ENCODE measurements at regions not wholly inside any gene's neighbourhood (a gene's known extent, or its start where the extent isn't known, plus 50 kb on each side); places are given as distances from the start of the nearest gene placed in this dataset.
"Not testable (repeated sequence)": the region's sequence is repeated elsewhere in the genome, so short reads cannot be mapped to it uniquely, and the experiment has no call there.

DNA sequence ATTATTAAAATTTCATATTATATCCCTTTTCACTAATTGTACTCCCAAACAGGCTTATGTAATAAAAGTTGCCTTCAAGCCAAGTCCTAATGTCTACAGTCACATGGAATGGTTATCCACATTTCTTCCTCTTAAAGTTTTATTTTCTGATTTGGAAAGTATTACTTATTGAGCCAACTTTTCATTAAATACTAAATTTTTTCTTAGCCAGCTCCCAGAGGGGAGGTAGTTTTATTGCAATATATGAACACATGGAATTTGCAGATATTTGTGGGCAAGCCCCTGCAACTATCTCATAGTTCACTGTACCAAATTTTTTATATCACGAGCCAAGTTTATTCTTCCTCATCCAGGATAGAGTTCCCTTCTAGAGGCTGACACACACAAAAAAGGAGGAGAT is 332.8 kb upstream of the PTGER4 start:
- DNase-seq, result no peak

DNA sequence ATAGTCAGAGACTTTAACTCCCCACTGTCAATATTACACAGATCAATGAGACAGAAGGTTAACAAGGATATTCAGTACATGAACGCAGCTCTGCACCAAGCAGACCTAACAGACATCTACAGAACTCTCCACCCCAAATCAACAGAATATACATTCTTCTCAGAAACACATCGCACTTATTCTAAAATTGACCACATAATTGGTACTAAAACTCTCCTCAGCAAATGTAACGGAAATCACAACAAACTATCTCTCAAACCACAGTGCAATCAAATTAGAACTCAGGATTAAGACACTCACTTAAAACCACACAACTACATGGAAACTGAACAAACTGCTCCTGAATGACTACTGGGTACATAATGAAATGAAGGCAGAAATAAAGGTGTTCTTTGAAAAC is 341.3 kb upstream of the PTGER4 start:
- not testable (repeated sequence) for DNase-seq

DNA sequence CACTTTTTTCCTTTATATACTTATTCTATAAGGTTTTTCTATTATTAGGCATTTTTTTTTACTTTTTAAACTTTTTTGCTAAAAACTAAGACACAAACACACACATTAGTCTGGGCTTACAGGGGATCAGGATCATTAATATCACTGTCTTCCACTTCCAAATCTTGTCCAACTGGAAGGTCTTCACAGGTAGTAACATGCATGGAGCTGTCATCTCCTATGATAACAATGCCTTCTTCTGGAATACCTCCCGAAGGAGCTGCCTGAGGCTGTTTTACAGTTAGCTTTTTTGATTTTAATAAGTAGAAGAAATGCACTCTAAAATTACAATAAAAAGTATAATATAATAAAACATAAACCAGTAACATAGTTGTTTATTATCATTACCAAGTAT is 345.5 kb upstream of the PTGER4 start:
- no peak for DNase-seq

GRCh38 chr5:40333459-40334241 is 346.1 kb upstream of the PTGER4 start:
- DNase-seq, result peak in 1 of 2 donors; percentile 84

DNA sequence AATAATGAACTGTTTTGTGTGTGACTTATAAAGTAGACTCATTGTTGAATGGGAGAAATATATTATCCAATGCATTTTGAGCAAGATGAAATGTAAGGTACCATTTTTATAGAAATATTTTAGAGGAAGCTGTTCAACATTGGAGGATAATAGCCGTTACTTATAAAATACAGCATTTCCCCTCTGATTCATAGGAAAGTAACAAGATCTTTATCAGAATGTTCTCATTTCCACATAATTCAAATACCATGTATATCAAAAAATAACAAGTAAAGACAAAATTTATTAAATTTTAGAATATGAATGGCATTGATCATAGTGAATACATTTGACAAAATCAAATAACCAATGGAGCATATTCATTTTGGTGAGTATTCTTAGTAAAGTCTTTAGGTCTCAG is 346.7 kb upstream of the PTGER4 start:
- DNase-seq, result peak in 1 of 2 donors; percentile 43

DNA sequence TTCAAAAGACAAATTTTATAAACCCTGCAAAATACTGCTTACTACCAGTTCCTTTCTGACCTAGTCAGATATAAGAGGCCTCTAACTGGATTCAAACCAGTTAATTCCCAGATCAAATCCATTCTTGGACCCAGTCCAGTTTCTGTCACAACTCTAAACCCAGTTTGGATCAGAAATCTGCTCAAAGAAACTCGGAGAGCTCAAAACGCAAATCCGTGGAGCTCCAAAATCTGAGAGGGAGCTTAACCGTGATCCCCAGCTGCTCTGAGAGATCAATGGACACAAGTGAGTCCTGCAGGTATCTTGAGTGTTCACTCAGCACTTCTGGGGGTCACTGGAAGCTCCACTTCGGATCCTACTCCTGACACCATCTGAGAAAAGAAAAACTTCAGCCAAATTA is 348.1 kb upstream of the PTGER4 start:
- no peak for DNase-seq

DNA sequence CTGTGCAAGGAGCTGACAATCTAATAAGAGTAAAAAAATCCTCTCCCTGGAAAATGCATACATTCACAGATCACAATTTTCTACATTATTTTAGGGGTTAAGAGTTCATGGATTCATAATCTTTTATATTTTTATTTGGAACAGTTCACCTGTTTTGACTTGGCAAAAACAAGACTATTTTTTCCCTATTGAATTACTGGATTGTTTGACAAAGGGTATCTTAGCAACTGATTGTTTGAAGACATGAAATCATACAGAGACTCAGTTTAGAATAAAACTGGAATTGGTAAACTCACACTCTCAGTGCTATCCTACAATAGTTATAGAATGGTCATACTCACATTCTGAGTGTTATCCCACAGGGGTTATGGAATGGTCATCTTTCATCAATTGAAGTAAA is 358.2 kb upstream of the PTGER4 start:
- DNase-seq, result no peak

GRCh38 chr5:40318395-40318794 is 361.3 kb upstream of the PTGER4 start:
- DNase-seq, result no peak

DNA sequence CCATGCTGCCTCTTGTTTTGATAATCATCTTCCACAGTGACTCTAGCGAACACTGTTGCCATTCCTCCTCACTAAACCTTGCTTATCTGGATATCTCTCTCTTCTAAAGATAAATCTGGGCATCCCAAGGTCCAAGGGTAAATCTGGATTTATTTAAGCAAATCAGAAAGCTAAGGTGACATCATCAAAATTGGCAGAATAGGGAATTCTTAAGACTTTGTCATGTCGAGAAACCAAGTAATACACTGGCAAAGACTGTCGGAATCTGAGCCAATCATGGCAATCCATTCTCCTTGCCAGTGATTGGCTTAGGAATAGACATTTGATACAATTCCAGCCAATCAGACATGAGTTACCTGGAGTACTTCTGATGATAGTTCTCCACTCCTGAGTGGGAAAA is 362.7 kb upstream of the PTGER4 start:
- no peak for DNase-seq

DNA sequence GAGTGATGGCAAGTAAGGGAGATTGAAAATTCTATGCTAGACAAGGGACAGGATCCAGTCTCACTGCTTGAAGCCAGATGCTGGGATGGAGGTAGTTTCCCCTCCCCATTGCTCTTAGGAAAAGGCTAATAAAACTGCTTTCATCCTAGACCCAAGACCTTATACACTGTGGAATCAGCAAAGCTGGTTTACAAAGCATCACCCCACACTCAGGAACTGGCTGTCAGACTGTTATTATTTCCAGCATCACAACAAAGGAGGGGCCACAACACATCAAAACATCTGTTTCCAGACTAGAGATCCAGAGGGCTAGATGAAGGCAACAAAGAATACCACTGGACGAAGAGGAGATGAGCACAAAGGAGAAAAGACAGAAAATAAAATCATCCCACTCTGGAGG is 364.6 kb upstream of the PTGER4 start:
- no peak for DNase-seq

- no peak for DNase-seq
Observed at GRCh38 chr5:40314275-40314674, 365.4 kb upstream of the PTGER4 start.

DNA sequence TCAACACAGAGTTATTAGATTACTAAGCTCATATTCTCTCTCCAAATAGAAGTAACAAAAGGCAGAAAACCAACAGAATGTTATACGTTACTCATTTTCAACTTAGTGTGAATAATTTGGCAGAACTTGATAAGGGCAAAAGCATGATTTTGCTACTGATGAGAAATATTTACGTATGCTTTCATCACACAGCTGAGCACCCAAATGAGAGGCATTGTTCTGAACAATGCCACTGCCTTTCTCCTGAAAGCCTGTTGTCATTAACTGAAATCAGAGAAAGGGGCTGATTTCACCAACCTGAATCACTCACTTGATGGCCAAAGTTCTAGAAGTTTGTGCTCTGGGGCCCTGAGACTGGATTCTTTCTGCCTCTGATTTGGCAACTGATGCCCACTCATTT is 367.5 kb upstream of the PTGER4 start:
- DNase-seq, result no peak

- no peak for DNase-seq
Observed at GRCh38 chr5:40309851-40310250, 369.9 kb upstream of the PTGER4 start.

DNA sequence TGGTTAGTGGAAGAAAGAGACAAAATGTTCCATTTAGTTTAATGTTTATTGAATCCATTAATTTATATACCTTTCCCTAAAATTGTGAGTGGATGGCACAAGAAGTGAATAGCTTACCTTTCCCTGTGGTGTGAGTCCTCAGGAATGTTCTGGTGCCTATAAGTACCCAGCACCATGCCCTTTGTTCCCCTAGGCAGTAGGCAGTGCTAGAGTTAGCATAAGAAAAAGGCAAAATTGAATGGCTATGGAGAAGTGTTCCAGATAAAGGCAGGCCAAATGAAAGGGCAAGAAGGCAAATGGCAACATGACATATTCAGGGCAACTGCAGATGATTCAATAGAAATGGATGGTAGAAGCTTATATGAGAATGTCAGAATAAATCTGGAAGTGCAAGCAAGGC is 370.8 kb upstream of the PTGER4 start:
- no peak for DNase-seq

DNA sequence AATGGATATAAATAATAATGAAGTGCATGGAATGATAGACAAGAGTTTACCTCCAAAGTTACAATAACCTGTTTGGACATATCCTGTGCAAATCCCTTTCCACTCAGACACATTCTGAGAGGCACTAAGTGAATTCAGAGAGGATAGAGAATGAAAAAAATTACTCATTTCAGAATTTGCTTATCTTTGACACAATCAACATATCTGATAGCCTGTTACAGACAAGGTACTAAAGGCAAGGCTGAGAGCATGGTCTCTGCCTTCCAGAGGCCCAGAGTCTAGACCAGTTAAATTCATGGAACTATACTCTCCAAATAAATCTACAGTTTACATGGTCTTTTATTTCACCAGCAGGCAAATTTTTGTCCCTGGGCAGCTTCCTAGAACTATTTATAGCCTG is 371.8 kb upstream of the PTGER4 start:
- DNase-seq, result no peak

DNA sequence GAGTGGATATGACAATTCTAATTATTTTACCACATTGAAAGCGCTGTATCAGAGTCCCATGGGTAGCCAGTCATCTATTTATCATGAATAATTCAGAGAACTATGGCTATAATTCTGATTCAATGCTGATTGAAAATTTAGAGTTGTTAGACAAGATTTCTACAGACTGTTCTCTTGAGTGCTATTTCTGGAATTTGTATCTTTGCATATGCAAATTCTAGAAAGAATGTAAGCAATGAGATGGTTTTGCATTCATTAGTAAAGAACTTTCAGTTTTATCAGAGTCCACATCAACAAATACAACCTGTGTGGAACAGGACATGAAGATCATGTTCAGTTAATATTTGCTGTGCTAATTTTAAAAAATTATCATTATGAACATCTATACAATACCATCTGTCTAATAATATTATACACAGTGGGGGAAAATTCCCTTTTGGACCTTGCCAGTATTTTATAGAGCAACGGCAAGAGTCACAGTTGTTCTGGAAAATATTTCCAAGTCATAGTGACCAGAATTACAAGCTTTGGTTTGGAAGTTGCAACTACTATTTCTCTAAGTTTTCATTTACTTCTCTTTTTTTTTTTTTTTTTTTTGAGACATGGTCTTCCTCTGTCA is 372.7 kb upstream of the PTGER4 start:
- no peak for DNase-seq

DNA sequence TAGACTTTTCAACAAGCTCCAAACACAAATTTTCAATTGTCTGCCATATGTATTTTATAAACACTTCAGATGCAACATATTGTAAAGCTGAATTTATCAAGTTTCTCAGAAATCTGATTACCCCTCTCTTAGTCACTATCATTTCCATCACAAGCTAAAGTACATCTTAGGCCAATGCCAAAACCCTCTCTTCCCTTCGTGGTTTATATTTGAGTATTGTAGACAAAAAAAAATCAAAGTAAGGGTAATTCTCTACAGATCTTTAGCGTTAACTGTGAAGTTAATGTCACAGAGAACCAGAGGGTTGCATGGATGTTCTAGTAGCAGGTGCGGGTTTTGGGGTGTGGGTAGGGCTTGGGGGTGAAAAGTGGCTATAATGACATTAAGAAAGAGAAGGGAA is 387.7 kb upstream of the PTGER4 start:
- DNase-seq, result no peak

DNA sequence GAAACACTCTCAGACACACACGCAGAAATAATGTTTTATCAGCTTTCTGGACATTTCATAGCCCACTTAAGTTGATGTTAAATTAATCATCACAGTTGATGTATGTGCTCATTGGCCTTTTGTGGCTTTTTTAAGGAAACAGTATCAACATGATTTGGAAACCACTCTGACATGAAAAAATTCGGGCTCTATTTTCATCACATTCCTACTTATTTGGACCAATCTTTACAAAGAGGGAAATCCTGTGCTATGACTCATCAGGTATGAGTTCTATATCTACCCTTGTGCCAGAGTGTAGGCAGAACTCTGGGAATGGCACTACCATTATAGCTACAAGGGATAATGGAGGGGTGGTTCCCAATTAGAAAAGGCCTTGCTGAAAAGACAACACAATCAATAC is 388.4 kb upstream of the PTGER4 start:
- no peak for DNase-seq

DNA sequence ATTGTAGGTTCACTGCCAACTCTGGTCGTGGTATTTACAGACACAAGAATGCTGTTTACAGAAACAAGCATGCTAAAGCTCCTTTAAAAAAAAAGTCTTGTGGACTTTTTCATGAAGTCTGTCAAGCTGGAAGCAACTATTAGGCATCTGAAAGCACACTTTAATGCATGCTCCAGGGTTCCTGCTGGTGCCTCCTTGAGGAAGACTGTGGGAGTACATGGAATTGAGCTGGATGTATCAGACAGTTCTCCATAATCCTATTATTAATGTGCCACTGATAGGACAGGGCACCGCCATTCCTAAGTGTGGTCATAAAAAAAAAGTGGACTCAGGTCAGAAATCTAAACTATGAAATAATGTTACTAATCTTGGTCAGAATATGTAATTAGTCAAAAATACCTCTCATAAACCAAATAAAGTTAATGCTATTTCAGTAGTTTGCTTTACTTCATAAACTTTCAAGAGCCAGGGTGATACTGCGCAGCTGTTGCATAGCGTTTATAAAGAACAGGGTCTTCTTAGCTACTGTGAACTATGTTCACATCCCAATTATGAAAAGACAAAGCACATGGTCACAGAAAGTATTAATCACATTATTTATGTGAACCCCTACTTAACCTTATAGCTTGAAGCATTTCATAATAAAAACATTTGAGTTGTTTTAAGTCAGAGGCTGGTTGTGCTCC is 390.8 kb upstream of the PTGER4 start:
- DNase-seq, result no peak

GRCh38 chr5:40284863-40285262 is 394.9 kb upstream of the PTGER4 start:
- DNase-seq, result no peak

DNA sequence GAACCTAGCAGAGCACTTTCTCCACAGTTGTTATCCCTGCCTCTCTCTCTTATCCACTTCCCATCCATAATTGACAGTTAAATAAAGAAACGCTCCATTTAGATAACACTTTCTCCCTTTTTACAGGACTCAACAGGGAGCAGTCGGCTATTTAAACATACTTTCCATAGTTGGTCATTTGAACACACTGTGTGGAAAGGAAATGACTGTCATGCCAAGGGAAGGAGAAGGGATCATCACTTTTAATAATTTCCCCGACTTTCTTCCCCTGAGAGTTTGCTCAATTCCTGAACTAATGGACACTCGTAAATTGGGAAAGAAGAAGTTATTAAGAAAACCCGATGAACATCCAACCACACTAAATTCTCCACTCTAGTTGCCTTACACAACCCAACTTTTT is 400.8 kb upstream of the PTGER4 start:
- DNase-seq, result no peak

- no peak for DNase-seq
Observed at GRCh38 chr5:40277161-40277906, 402.4 kb upstream of the PTGER4 start.

- peak in 1 of 2 donors; percentile 10 for DNase-seq
Observed at GRCh38 chr5:40276426-40277102, 403.2 kb upstream of the PTGER4 start.
